C4-2B (cell line): ENCODE measurements at regions not wholly inside any gene's neighbourhood (a gene's known extent, or its start where the extent isn't known, plus 50 kb on each side); places are given as distances from the start of the nearest gene placed in this dataset.

Source experiments
- H3K27ac ChIP-seq: fragments of 450-650 bp; 2 replicates; pipeline ENCODE4 v1.5.1; 2017
- CTCF ChIP-seq: fragments of 450-650 bp; conservative IDR thresholded peaks from 2 replicates; pipeline ENCODE4 v1.5.1; 2017; ENCODE audit warnings: mild to moderate bottlenecking
- ZFX ChIP-seq: fragments of 450-650 bp; IDR thresholded peaks from 2 replicates; pipeline ENCODE4 v1.6.1; 2017

- TF ChIP-seq CTCF (no peak), ZFX (no peak)
- H3K27ac ChIP-seq: no peak overlapping the region
Observed at GRCh38 chr4:138573246-138573645, 331.1 kb upstream of the SLC7A11 start.

GRCh38 chr4:138572007-138572406 lies 329.9 kb upstream of the SLC7A11 start:
- H3K27ac ChIP-seq: no peak overlapping the region
- TF ChIP-seq ZFX (no peak), CTCF (no peak)

GRCh38 chr4:138567696-138568095 lies 325.5 kb upstream of the SLC7A11 start:
- TF ChIP-seq ZFX (no peak), CTCF (no peak)

GRCh38 chr4:138565576-138565975 lies 323.4 kb upstream of the SLC7A11 start:
- H3K27ac ChIP-seq: no peak overlapping the region
- no peak for TF ChIP-seq ZFX

More at GRCh38 chr4:138567696-138568095, 325.5 kb upstream of the SLC7A11 start:
- no peak overlapping the region for H3K27ac ChIP-seq

GRCh38 chr4:138562544-138562991 lies 320.4 kb upstream of the SLC7A11 start:
- H3K27ac ChIP-seq: no peak overlapping the region
- no peak for TF ChIP-seq CTCF
- TF ChIP-seq ZFX: no peak

GRCh38 chr4:138561906-138562305 lies 319.8 kb upstream of the SLC7A11 start:
- TF ChIP-seq CTCF (no peak), ZFX (no peak)
- H3K27ac ChIP-seq: no peak overlapping the region

GRCh38 chr4:138561276-138561880 lies 319.2 kb upstream of the SLC7A11 start:
- TF ChIP-seq ZFX: no peak
- TF ChIP-seq CTCF: no peak
- H3K27ac ChIP-seq: no peak overlapping the region

- no peak overlapping the region for H3K27ac ChIP-seq
- TF ChIP-seq ZFX (no peak), CTCF (no peak; the same call in 1 of the 2 replicates)
Observed at GRCh38 chr4:138560448-138560847, 318.3 kb upstream of the SLC7A11 start.
